Adipocyte (in vitro differentiated cells): ENCODE measurements at regions not wholly inside any gene's neighbourhood (a gene's known extent, or its start where the extent isn't known, plus 50 kb on each side); places are given as distances from the start of the nearest gene placed in this dataset.

Source experiments
- DNase-seq: peaks from one replicate; pipeline ENCODE4 v3.0.0-alpha.2; 2015; ENCODE audit warnings: low read depth
- H3K27me3 ChIP-seq: replicated peaks from 2 replicates; pipeline ENCODE4 v1.7.0; 2013; ENCODE audit warnings: mild to moderate bottlenecking, low read length, moderate library complexity; ENCODE audit not compliant: control insufficient read depth, insufficient read depth
- H3K36me3 ChIP-seq: 2 replicates; pipeline ENCODE4 v1.7.0; 2013; ENCODE audit warnings: low read length, mild to moderate bottlenecking, moderate library complexity; ENCODE audit not compliant: control insufficient read depth, insufficient read depth, severe bottlenecking
- H3K4me1 ChIP-seq: 2 replicates; pipeline ENCODE4 v1.7.0; 2013; ENCODE audit warnings: mild to moderate bottlenecking, low read length, moderate library complexity; ENCODE audit not compliant: control insufficient read depth, insufficient read depth
- H3K4me3 ChIP-seq: 2 replicates; pipeline ENCODE4 v1.7.0; 2013; ENCODE audit warnings: mild to moderate bottlenecking, low read length, moderate library complexity
- H3K9ac ChIP-seq: 2 replicates; pipeline ENCODE4 v1.7.0; 2013; ENCODE audit warnings: mild to moderate bottlenecking, low read length, moderate library complexity
- H3K9me3 ChIP-seq: 2 replicates; pipeline ENCODE4 v1.7.0; 2013; ENCODE audit warnings: mild to moderate bottlenecking, low read length, moderate library complexity; ENCODE audit not compliant: control insufficient read depth

GRCh38 chr6:168892031-168892430, 361.6 kb downstream of the THBS2 start:
- Histone ChIP-seq H3K9me3 (no peaks in the 10 kb centered on the region), H3K9ac (no peak overlapping the region), H3K4me3 (no peak overlapping the region), H3K4me1 (peaks cover 3% of the 10 kb centered on the region), H3K36me3 (no peaks in the 10 kb centered on the region), H3K27me3 (peaks cover 6% of the 10 kb centered on the region)
- no peak for DNase-seq

GRCh38 chr6:168890981-168891365, 362.7 kb downstream of the THBS2 start:
- H3K27me3 ChIP-seq: peaks cover 6% of the 10 kb centered on the region

GRCh38 chr6:168890306-168890980, 363.2 kb downstream of the THBS2 start:
- Histone ChIP-seq H3K9me3 (no peaks in the 10 kb centered on the region), H3K36me3 (no peaks in the 10 kb centered on the region), H3K4me3 (no peak overlapping the region), H3K4me1 (peaks cover 3% of the 10 kb centered on the region), H3K9ac (no peak overlapping the region), H3K27me3 (peaks cover 6% of the 10 kb centered on the region)
- no peak for DNase-seq

More at GRCh38 chr6:168890981-168891365, 362.7 kb downstream of the THBS2 start:
- no peaks in the 10 kb centered on the region for H3K9me3 ChIP-seq
- no peak overlapping the region for H3K9ac ChIP-seq
- H3K4me1 ChIP-seq: peaks cover 3% of the 10 kb centered on the region
- H3K36me3 ChIP-seq: no peaks in the 10 kb centered on the region
- no peak for DNase-seq
- H3K4me3 ChIP-seq: no peak overlapping the region

DNA sequence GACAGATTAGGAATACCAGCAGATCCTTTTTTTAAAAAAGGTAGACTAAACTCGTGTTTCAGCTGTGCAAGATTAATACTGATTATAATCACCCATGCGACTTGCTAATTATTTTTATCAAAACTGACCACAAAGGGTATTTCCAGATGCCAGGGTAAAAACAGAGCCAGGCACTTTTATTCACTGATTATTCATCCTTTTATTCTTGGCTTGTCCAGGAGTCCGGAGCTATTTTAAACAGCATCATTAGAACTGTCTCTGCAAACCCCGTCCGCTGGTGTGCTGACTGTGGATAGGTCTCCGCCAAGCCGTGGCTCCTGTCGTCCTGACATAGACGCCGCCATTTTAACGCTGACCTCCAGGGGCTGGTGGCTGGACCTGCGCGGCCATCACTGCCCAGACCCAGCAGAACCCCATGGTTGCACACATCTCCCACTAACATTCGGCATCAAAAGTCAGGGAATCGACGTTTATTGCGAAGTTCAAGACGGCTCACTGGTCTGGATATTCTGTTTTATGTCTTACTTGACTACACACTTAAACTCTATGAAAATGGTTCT, 364.8 kb downstream of the THBS2 start:
- peaks cover 12% of the 10 kb centered on the region for H3K27me3 ChIP-seq

GRCh38 chr6:168888102-168888501, 365.5 kb downstream of the THBS2 start:
- Histone ChIP-seq H3K4me1 (no peaks in the 10 kb centered on the region), H3K4me3 (no peak overlapping the region), H3K36me3 (no peaks in the 10 kb centered on the region), H3K9me3 (no peaks in the 10 kb centered on the region), H3K27me3 (peaks cover 17% of the 10 kb centered on the region), H3K9ac (no peak overlapping the region)
- no peak for DNase-seq

More for the DNA sequence above, 364.8 kb downstream of the THBS2 start:
- Histone ChIP-seq H3K4me1 (no peaks in the 10 kb centered on the region), H3K36me3 (no peaks in the 10 kb centered on the region), H3K9ac (no peak overlapping the region), H3K9me3 (no peaks in the 10 kb centered on the region), H3K4me3 (no peak overlapping the region)
- no peak for DNase-seq

GRCh38 chr6:168887621-168888020, 366.0 kb downstream of the THBS2 start:
- no peaks in the 10 kb centered on the region for H3K9me3 ChIP-seq
- no peaks in the 10 kb centered on the region for H3K4me1 ChIP-seq
- DNase-seq: no peak
- H3K27me3 ChIP-seq: peaks cover 19% of the 10 kb centered on the region
- no peak overlapping the region for H3K9ac ChIP-seq
- no peaks in the 10 kb centered on the region for H3K36me3 ChIP-seq
- no peak overlapping the region for H3K4me3 ChIP-seq

DNA sequence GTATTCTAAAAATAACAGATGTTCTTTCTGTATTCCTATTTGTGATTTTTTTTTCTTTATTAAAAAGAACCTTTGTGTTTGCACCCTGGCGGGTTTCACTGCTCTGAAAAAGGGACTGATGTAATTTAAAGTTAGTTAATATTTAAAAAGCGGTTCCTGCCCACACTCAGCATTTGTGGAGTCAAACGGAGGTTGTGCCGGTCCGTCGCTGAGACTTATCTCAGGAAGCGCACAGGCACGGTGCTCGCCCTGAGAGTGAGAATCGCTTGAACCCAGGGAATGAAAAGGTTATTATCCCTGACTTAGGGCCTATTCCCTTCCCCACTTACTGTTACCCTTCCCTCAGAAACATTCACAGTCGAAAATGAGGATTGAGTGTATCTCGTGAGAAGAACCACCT, 366.7 kb downstream of the THBS2 start:
- H3K27me3 ChIP-seq: peaks cover 21% of the 10 kb centered on the region
- no peaks in the 10 kb centered on the region for H3K4me1 ChIP-seq
- no peak for DNase-seq
- H3K36me3 ChIP-seq: no peaks in the 10 kb centered on the region
- H3K9ac ChIP-seq: no peak overlapping the region
- H3K9me3 ChIP-seq: no peaks in the 10 kb centered on the region
- no peak overlapping the region for H3K4me3 ChIP-seq

DNA sequence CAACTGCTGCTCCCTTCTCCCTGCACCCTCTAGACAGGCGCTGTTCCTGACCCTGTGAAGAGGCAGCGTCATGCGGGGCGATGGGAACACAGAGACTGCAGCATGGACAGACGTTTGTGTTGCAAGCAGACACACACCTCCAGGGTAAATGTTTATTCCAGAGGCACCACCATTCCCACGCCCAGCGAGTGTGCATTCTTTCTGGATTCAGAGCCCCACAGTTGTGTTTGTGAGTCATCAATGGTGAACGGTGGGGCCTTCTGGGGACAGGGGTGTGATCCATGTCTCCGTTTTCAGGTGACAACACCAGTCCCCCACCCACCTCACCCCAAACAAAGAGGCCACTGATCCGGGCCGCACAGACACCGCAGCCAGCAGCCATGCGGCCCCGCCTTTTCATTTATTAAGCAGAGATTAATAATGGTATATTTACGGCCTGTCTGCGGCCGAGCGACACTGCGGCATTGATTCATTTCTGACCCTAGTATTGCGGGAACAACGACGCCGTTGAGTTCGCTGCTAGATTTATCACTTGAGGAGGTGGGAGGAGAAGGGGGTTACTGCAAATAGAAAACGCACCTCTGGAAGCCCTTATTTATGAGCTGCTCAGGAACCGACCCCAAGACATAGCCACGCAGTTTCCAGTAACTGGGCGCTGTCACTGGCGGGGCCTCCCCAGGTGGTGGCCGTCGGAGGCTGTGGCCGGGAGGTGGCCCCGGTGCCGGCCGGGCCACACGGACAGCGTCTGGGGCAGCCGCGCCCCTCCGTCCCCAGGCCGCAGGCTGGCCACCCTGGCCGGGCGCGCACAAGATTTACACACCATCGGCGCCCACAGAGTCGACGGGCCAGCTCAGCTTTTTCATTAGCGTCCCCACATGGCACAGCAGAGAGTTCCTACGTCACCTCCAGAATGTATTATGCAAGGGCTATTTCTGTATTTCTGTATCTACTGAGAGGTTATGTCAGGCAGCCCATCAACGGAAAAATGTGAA, 367.6 kb downstream of the THBS2 start:
- no peaks in the 10 kb centered on the region for H3K9me3 ChIP-seq
- H3K4me3 ChIP-seq: no peak overlapping the region
- H3K36me3 ChIP-seq: no peaks in the 10 kb centered on the region
- no peaks in the 10 kb centered on the region for H3K4me1 ChIP-seq
- DNase-seq: no peak
- no peak overlapping the region for H3K9ac ChIP-seq
- H3K27me3 ChIP-seq: peaks cover 29% of the 10 kb centered on the region

DNA sequence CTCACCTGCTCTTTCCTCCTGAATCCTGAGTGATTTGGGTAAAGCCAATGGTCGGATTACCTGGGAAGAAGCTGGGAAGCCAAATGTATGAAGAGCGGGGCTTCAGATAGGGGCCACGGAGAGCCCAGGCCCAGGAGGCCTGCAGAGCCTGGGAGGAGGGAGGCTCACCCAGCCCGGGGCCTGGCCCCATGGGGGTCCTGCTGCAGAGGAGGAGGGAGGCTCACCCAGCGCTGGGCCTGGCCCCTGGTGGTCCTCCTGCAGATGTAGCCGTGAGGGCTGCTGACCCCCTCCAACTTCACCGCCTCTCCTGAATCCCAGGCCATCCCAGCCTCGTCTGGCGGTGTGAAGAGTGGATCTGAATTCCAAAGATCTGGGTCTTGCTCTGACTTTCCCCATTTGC, 368.4 kb downstream of the THBS2 start:
- H3K4me1 ChIP-seq: no peaks in the 10 kb centered on the region
- H3K4me3 ChIP-seq: no peak overlapping the region
- H3K36me3 ChIP-seq: no peaks in the 10 kb centered on the region
- peaks cover 35% of the 10 kb centered on the region for H3K27me3 ChIP-seq
- no peaks in the 10 kb centered on the region for H3K9me3 ChIP-seq
- H3K9ac ChIP-seq: no peak overlapping the region
- no peak for DNase-seq

- Histone ChIP-seq H3K36me3 (no peaks in the 10 kb centered on the region), H3K9ac (peak overlapping the region; percentile 72), H3K27me3 (peaks cover 37% of the 10 kb centered on the region), H3K4me3 (peak overlapping the region; percentile 78), H3K4me1 (no peaks in the 10 kb centered on the region), H3K9me3 (no peaks in the 10 kb centered on the region)
- DNase-seq: peak; percentile 64
These were observed 369.0 kb downstream of the THBS2 start for GRCh38 chr6:168884646-168885086.

DNA sequence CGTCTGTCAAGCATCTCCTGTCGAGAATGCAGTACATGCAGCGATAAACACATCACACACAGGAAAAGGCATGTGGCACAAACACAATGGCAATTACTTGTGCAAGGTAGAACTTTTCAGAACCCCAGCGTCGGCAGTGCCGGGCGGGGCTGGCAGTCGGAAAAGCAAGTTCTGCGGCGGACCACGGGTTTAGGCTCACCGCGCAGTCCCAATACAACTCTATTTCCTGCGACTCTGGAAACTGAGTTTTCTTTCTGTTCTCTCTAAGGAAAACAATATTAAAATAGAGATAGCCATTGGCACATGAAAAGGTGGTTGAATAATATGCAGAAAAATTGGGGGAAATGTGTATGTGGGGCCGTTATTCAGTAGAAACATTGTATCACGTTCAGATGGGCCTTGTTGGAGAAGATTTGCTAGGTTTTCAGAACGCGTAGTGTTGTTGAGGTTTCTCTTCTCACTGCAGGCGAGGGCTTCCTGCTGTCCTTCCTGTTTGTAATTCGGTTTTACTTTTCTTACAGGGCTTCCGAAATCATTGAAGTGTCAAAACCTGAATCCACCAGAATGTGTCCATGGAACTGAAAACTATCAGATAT, 369.5 kb downstream of the THBS2 start:
- H3K27me3 ChIP-seq: peaks cover 37% of the 10 kb centered on the region

More for the DNA sequence above, 369.5 kb downstream of the THBS2 start:
- DNase-seq: no peak
- Histone ChIP-seq H3K9me3 (no peaks in the 10 kb centered on the region), H3K4me1 (no peaks in the 10 kb centered on the region), H3K36me3 (no peaks in the 10 kb centered on the region), H3K4me3 (peak overlapping the region; percentile 78), H3K9ac (peak overlapping the region; percentile 72)
